HepG2 (cell line): ENCODE measurements at regions not wholly inside any gene's neighbourhood (a gene's known extent, or its start where the extent isn't known, plus 50 kb on each side); places are given as distances from the start of the nearest gene placed in this dataset.

Experiments used
- KDM3A ChIP-seq: IDR thresholded peaks from 2 replicates; pipeline ENCODE4 v1.6.1; 2018; ENCODE audit warnings: low read depth, missing compliant biosample characterization
- TF ChIP-seq, protein P1 (sequence below): IDR thresholded peaks from 2 replicates; pipeline ENCODE4 v1.6.1; 2012; ENCODE audit warnings: inconsistent platforms

DNA sequence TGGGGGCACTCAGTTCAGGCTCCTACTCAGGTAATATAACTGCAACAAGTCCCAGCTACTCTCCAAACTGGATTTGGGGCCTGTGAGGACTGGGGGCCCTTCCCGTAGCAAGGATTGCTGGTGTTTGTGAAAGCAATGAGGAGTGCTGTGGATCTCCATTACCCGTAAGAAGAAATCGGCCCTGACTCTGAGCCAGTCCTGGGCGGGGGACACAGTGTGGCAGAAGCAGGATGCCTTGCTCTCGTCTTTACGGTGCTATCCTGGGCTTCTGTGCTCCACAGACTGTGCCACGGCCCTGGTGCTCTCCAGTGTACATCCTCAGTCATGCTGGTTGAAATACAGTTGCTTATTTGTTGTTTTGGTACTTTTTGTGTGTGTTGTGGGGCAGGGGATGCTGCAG lies 172.9 kb downstream of the NDUFA10 start:
- TF ChIP-seq, protein P1, sequence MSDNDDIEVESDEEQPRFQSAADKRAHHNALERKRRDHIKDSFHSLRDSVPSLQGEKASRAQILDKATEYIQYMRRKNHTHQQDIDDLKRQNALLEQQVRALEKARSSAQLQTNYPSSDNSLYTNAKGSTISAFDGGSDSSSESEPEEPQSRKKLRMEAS: no peak
- no peak for TF ChIP-seq KDM3A (CRISPR knock-in tag)
